ENCODE measurements at regions not wholly inside any gene's neighbourhood (a gene's known extent, or its start where the extent isn't known, plus 50 kb on each side); places are given as distances from the start of the nearest gene placed in this dataset.

DNA sequence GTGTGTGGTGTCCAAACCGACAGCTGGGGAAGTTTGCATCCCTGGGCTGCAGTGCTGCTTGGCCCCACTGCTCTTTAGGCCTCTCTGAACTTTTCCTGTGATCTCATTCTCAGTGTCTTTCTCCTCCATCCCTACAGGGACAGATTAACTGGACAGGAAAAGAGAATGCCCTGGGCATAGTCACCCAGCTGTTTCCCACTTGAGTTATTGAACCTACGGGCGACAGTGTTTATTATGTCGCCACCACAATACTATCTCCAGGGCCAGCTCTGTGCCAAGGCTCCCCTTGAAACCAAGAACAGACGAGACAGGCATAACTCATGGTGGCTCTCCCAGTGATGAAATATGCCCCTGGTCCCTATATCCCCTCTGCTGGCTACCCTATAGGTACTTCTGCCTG lies 147.8 kb upstream of the EPHA7 start:
- no peak overlapping the region for H3K9ac ChIP-seq (replicated peaks; ENCODE audit: extremely low read depth, insufficient read depth, low read length)
- no peaks in the 10 kb centered on the region for H4K20me1 ChIP-seq (replicated peaks; ENCODE audit: control insufficient read depth, extremely low read depth, insufficient read depth, low read length)
- H3K9me1 ChIP-seq (replicated peaks; ENCODE audit: control insufficient read depth, extremely low read depth, insufficient read depth, low read length), result no peaks in the 10 kb centered on the region
- H3K4me1 ChIP-seq (ENCODE audit: control insufficient read depth, extremely low read depth, insufficient read depth, low read length), result no peaks in the 10 kb centered on the region
- TF ChIP-seq CTCF (IDR thresholded peaks at IDR 0.05; ENCODE audit: extremely low read depth in 1 of 2, insufficient read depth in 1 of 2, low read depth in 1 of 2, low read length in 2 of 2) (no peak), JUN (IDR thresholded peaks at IDR 0.05; ENCODE audit: borderline replicate concordance, insufficient read depth, insufficient read length, low read depth) (no peak), MAX (IDR thresholded peaks at IDR 0.05; ENCODE audit: insufficient read depth, insufficient read length) (no peak), EZH2 (IDR thresholded peaks at IDR 0.05; ENCODE audit: borderline replicate concordance, low read depth, low read length, severe bottlenecking) (no peak), GATA2 (IDR thresholded peaks at IDR 0.05; ENCODE audit: insufficient read depth, insufficient read length, low read depth, low read length) (no peak), FOS (IDR thresholded peaks at IDR 0.05; ENCODE audit: borderline replicate concordance, insufficient read depth, low read length) (no peak), MYC (IDR thresholded peaks at IDR 0.05; ENCODE audit: low read depth, low read length) (no peak), POLR2A (IDR thresholded peaks at IDR 0.05; ENCODE audit: low read depth, low read length) (no peak), POLR2AphosphoS5 (IDR thresholded peaks at IDR 0.05; ENCODE audit: insufficient read depth, low read depth, low read length) (no peak)
- H2AFZ ChIP-seq (ENCODE audit: low read depth, low read length), result no peak overlapping the region
- BruUV-seq (replicated peaks), result no TSS peak
- ChIA-PET CTCF (no interaction called here), POLR2A (no interaction called here)
- no peak overlapping the region for H3K4me2 ChIP-seq (ENCODE audit: insufficient read depth, low read length)
- dilution Hi-C loops (cut with MboI; ENCODE audit: extremely low pct_ligation_motif_present, low sequenced_read_pairs) (no loop called here), intact Hi-C loops (cut with micrococcal nuclease) (no loop called here)
- no peaks in the 10 kb centered on the region for H3K79me2 ChIP-seq (ENCODE audit: control insufficient read depth, insufficient read depth, low read length)
- no peaks in the 10 kb centered on the region for H3K27me3 ChIP-seq (ENCODE audit: control insufficient read depth in 2 of 2, insufficient read depth in 2 of 2, low read length in 2 of 2)
- H3K27ac ChIP-seq (ENCODE audit: insufficient read depth, low read depth, low read length), result no peak overlapping the region
- FAIRE-seq, result no peak
- H3K36me3 ChIP-seq (ENCODE audit: control insufficient read depth in 2 of 2, extremely low read depth in 1 of 2, insufficient read depth in 2 of 2, low read length in 2 of 2), result no peaks in the 10 kb centered on the region
- H3K4me3 ChIP-seq (replicated peaks in 1 of 3; ENCODE audit: insufficient read depth in 1 of 3, low read depth in 1 of 3, low read length in 3 of 3), result no peak overlapping the region
- H3K9me3 ChIP-seq (replicated peaks; ENCODE audit: control insufficient read depth, insufficient read depth, low read length), result no peaks in the 10 kb centered on the region
- DNase-seq (ENCODE audit: low read depth, low spot score), result no peak
